ENCODE measurements at regions not wholly inside any gene's neighbourhood (a gene's known extent, or its start where the extent isn't known, plus 50 kb on each side); places are given as distances from the start of the nearest gene placed in this dataset.

- Histone ChIP-seq H3K36me3 (no peaks in the 10 kb centered on the region), H3K27me3 (no peaks in the 10 kb centered on the region), H3K27ac (no peak overlapping the region), H3K4me1 (peaks cover 0 to 17% of the 10 kb centered on the region in 2 donors), H3K4me3 (no peak overlapping the region), H3K9me3 (no peaks in the 10 kb centered on the region)
- peak in 1 of 2 donors; percentile 60 for TF ChIP-seq CTCF (IDR thresholded peaks at IDR 0.05)
- DNase-seq (ENCODE audit: low spot score) = no peak
Measured at GRCh38 chr9:88722753-88723152, 187.8 kb downstream of the NXNL2 start.

- H3K4me1 ChIP-seq = peaks cover 0 to 17% of the 10 kb centered on the region in 2 donors
- DNase-seq (ENCODE audit: low spot score) = no peak
Measured at GRCh38 chr9:88723751-88724150, 188.8 kb downstream of the NXNL2 start.

GRCh38 chr9:88724331-88724730 is 189.4 kb downstream of the NXNL2 start:
- Histone ChIP-seq H3K27me3 (no peaks in the 10 kb centered on the region), H3K27ac (no peak overlapping the region), H3K9me3 (no peaks in the 10 kb centered on the region), H3K36me3 (no peaks in the 10 kb centered on the region), H3K4me3 (no peak overlapping the region), H3K4me1 (peaks cover 0 to 17% of the 10 kb centered on the region in 2 donors)
- DNase-seq (ENCODE audit: low spot score) = no peak
- no peak for TF ChIP-seq CTCF (IDR thresholded peaks at IDR 0.05)

More at GRCh38 chr9:88723751-88724150, 188.8 kb downstream of the NXNL2 start:
- Histone ChIP-seq H3K27ac (no peak overlapping the region), H3K4me3 (no peak overlapping the region), H3K9me3 (no peaks in the 10 kb centered on the region), H3K27me3 (no peaks in the 10 kb centered on the region), H3K36me3 (no peaks in the 10 kb centered on the region)
- no peak for TF ChIP-seq CTCF (IDR thresholded peaks at IDR 0.05)

- no peak for TF ChIP-seq CTCF (IDR thresholded peaks at IDR 0.05)
- no peak for DNase-seq (ENCODE audit: low spot score)
- Histone ChIP-seq H3K36me3 (no peaks in the 10 kb centered on the region), H3K9me3 (no peaks in the 10 kb centered on the region), H3K4me3 (no peak overlapping the region), H3K27ac (no peak overlapping the region), H3K4me1 (peaks cover 0 to 17% of the 10 kb centered on the region in 2 donors), H3K27me3 (no peaks in the 10 kb centered on the region)
Measured at GRCh38 chr9:88725300-88726019, 190.5 kb downstream of the NXNL2 start.

GRCh38 chr9:88726803-88727202 is 191.8 kb downstream of the NXNL2 start:
- Histone ChIP-seq H3K27me3 (no peaks in the 10 kb centered on the region), H3K36me3 (no peaks in the 10 kb centered on the region), H3K27ac (no peak overlapping the region), H3K9me3 (no peaks in the 10 kb centered on the region), H3K4me1 (peaks cover 0 to 20% of the 10 kb centered on the region in 2 donors), H3K4me3 (no peak overlapping the region)
- DNase-seq (ENCODE audit: low spot score) = no peak
- TF ChIP-seq CTCF (IDR thresholded peaks at IDR 0.05) = no peak

- peaks cover 0 to 25% of the 10 kb centered on the region in 2 donors for H3K4me1 ChIP-seq
- TF ChIP-seq CTCF (IDR thresholded peaks at IDR 0.05) = no peak
- H3K4me3 ChIP-seq = no peak overlapping the region
- no peak overlapping the region for H3K27ac ChIP-seq
- DNase-seq (ENCODE audit: low spot score) = no peak
- no peaks in the 10 kb centered on the region for H3K9me3 ChIP-seq
- no peaks in the 10 kb centered on the region for H3K36me3 ChIP-seq
- H3K27me3 ChIP-seq = no peaks in the 10 kb centered on the region
Measured at GRCh38 chr9:88730780-88731179, 195.8 kb downstream of the NXNL2 start.
